CD4-positive, alpha-beta T cell treated with Interleukin-17A for 4 hours (primary cell): ENCODE measurements at regions not wholly inside any gene's neighbourhood (a gene's known extent, or its start where the extent isn't known, plus 50 kb on each side); places are given as distances from the start of the nearest gene placed in this dataset.
"Not testable (repeated sequence)": the region's sequence is repeated elsewhere in the genome, so short reads cannot be mapped to it uniquely, and the experiment has no call there.

ENCODE experiments used
- DNase-seq: peaks from one replicate; pipeline ENCODE4 v3.0.0-alpha.2; 2020; ENCODE audit warnings: mixed read lengths

- DNase-seq: no peak
Observed at GRCh38 chr11:122439866-122440810, 215.4 kb upstream of the UBASH3B start.

DNA sequence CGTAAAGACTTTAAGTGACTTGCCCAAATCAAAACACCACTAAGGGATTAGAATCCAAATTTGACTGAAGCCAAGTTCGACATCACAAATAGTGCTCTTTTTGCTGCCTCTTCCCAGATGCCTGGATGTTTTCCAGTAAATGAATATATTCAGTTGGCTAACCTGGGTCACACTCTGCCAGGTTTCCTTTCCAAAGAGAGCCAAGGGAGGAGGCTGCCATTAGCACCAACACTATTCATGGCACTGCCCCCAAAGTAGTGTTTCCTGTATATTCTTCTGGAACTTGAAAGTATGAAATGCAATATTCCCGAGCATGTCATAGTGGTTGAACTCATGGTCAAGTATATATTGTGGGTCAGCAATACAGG lies 219.3 kb upstream of the UBASH3B start:
- no peak for DNase-seq

GRCh38 chr11:122435540-122436187 lies 219.9 kb upstream of the UBASH3B start:
- DNase-seq: no peak

GRCh38 chr11:122434786-122435185 lies 220.7 kb upstream of the UBASH3B start:
- DNase-seq: no peak

DNA sequence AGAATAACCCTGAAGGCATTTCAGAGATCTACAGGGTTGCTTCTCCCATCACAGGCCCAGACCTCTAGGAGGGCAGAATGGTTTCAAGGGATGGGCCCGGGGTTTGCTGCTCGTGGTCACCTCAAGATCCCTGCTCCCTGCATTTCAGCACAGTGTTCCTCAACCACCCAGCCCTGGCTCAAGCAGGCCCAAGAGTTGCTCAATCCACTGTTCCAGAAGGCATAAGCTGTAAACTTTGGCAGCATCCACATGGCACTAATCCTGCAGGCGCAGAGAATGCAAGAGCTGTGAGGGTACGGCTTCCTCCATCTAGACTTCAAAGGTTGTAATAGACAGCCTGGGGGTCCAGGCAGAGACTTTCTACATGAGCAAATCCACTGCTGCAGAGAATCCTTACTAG lies 225.0 kb upstream of the UBASH3B start:
- DNase-seq: no peak

- no peak for DNase-seq
Observed at GRCh38 chr11:122426073-122426472, 229.4 kb upstream of the UBASH3B start.

DNA sequence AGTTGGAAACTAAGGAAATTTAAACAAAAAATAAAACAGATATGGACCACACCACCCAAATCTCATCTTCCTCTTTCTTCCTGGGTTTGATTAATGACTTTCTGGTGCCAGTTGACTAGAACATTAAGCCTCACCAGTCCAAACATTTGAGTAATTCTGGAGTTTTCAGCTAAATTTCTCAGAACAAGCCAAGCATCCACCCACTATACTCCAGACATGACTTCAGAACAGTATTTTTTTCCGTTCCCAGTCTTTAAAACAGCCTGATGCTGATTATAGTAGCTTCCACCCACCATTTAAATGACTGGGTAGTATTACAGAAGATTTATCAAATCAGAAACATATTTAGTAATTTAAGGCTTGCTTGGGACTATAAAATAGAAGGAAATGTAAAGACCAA lies 230.9 kb upstream of the UBASH3B start:
- no peak for DNase-seq

DNA sequence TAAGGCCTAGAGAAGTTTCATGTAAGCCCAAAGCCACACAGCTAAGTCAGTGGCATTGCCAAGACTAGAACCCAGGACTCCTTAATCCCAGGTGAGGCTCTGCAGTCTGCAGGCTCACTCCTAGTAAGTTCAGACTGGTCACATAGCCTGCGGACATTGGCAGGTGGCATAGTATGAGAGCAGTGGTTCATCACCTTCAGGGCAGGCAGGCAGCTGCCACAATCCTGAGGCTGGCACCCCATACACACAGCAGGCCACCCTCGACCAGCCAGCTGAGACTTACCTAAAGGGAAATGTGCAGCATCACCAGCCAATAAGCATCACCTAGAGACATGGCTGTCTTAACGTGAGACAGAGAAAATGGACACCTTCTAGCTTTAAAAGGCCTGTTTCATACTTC lies 231.6 kb upstream of the UBASH3B start:
- no peak for DNase-seq

DNA sequence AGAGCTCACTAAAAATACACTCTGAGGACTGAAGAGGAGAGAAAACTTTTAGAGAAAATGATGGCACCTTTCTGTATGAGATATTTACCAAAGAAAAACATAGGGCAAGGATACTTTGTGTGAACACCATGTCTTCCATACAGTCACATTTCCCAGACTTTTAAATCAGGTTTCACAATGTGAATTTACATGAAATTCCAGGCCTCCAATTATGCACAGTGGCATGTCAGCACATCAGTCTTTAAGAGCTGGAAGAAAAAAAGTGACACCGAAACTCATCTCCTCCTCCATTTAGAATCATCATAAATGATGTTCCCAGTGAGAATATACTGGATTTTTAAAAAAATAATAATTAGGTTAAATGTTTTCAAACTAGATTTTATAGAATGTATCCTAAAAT lies 232.2 kb upstream of the UBASH3B start:
- no peak for DNase-seq

DNA sequence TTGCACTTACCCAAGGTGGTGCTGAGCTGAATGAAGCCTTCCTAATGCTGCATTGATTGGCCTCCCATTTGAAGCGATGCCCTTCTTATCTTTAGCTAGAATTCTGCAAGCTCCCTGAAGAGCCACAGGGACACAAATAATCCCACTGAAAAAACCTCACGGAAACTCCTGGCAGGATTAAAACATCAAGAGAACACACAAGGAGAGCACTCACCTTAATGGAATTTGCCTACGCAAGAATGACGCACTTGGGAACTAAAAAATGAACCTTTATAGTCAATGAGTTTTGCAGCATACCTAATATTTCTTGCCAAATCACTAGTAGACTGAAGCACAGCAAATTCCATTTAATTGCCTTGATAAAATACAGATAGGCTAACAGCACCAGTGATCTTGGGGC lies 232.8 kb upstream of the UBASH3B start:
- DNase-seq: no peak

GRCh38 chr11:122421702-122422101 lies 233.8 kb upstream of the UBASH3B start:
- no peak for DNase-seq

- no peak for DNase-seq
Observed at GRCh38 chr11:122418032-122418431, 237.5 kb upstream of the UBASH3B start.

DNA sequence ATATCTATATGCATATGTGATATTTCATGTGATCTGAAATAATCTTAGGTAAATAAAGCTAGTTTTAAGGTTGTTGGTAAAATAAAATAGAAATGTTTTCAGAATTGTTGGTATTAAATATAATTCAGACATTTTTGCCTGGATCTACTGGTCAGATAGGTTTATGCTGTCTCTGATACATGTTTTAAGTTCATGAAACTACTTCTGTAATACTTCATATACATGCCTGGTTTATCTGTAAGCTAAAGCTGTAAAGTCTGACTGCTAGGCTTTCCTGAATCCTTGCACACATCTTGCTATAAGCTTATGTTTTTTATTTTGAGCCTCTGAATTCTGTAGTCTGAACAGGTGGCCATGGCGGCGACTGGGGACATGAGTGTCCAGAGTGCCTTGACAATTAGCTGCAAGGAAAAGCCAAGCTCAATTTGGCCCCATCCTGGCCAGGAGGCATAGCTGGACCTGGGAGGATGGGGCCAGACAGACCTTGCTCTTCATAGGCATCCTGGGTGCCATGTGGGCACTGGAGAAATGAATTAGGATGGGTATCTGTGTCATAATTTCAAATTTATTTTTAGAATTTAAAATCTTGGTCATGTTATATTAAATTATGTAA lies 241.0 kb upstream of the UBASH3B start:
- no peak for DNase-seq

DNA sequence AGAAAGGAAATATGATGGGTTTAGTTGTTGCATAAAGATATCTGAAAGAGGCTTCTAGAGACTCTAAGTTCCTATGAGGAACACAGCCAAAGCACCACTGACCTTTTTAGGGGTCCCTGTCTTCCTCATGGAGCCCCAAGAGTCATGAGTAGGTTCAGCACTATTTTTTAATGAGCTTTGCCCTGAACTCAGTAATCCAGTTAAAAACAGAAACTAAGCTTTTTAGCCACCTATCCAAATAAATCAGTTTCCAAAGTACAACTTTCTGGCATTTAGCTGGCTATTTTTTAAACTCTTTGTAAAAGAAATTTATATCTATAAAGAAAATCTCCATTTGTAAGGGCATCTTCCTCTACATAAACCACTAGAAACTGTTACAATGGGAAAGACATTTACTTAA lies 241.8 kb upstream of the UBASH3B start:
- DNase-seq: no peak

- no peak for DNase-seq
Observed at GRCh38 chr11:122412581-122412980, 242.9 kb upstream of the UBASH3B start.

- no peak for DNase-seq
Observed at GRCh38 chr11:122406466-122406865, 249.1 kb upstream of the UBASH3B start.

DNA sequence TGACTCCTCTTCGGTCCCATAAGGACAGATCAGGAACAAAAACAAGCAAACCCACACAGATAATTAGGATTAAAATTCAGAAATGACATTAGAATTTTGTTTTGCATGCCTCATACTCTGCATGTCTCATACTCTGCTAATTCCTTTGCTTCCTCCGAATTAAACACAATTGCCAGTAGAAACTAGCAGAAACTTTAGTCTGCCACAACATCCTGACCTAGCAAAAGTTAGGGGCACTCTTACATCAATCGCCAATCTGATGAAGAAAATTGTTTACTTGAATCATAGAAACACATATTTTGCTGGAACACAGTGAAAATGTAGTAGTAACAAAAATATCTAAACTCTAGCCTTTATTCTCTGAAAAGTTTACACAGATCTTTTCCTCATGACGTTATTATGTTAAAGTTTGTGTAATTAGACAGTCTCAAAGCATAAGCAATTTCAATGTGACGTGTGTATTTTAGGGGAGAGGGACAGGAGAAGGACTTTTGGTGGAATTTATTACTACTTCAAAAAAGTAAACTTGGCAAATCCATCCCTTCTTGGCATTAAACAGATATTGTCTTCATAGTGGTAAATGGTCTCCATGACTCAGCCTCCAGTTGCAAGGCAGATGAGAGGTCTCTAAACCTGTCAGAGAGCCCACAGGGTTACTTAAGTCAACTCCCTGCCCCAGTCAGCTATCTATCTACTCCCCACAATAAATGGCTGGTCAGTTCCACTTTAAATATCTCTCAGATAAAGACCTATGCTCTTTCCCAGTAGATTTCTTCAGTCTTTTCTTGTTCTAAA lies 249.8 kb upstream of the UBASH3B start:
- DNase-seq: no peak

GRCh38 chr11:122404571-122404970 lies 251.0 kb upstream of the UBASH3B start:
- DNase-seq: no peak

- DNase-seq: not testable (repeated sequence)
Observed at GRCh38 chr11:122401581-122401980, 253.9 kb upstream of the UBASH3B start.

- DNase-seq: no peak
Observed at GRCh38 chr11:122399375-122399774, 256.1 kb upstream of the UBASH3B start.

- DNase-seq: no peak
Observed at GRCh38 chr11:122398851-122399250, 256.7 kb upstream of the UBASH3B start.

GRCh38 chr11:122398167-122398566 lies 257.4 kb upstream of the UBASH3B start:
- no peak for DNase-seq

GRCh38 chr11:122395282-122395681 lies 260.2 kb upstream of the UBASH3B start:
- no peak for DNase-seq
